CD4-positive, alpha-beta T cell treated with Interleukin-21 for 1 hour (primary cell): ENCODE measurements at regions not wholly inside any gene's neighbourhood (a gene's known extent, or its start where the extent isn't known, plus 50 kb on each side); places are given as distances from the start of the nearest gene placed in this dataset.
"Not testable (repeated sequence)": the region's sequence is repeated elsewhere in the genome, so short reads cannot be mapped to it uniquely, and the experiment has no call there.

Experiments used
- DNase-seq: peaks from one replicate; pipeline ENCODE4 v3.0.0-alpha.2; 2020

DNA sequence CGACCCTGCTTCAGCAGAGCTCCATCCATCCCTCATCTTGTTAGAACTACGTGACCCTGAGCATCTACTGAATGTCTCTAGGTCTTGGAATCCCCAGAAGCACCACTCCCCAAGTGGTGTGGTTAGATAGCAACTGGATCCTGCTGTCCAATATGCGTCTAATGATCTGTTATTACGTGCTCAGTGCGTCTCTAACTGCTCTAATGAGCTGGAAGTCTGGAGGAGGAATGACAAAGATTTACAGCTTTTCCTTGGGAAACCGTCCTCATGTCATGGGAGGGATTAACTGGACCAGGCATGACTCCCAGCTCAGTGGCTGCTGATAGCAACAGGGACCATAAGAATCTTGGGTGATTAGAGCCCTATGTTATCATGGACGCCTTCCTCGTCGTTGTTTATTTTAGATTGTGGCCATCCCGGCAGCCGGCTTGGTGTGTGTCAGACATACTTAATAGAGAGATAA lies 150.9 kb downstream of the HS3ST3B1 start:
- no peak for DNase-seq

DNA sequence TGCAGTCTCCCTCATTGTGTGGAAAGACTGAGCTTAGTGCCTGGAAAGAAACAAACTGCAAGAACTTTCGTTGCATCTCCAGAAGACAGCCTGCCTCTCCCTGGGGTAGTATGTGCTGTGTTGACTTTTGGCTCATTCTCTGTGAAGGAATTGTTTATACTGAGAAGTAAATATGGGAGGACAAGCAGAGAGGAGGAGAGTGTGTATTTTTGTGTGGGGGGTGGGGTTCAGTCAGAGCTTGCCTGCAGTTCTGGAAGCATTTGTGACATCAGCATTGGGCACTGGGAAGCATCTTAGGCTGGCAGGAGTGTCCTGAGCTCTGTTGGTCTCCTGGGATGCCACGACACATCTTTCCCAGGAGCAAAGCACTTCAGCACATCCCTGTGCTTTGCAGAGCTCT lies 147.9 kb downstream of the HS3ST3B1 start:
- no peak for DNase-seq

DNA sequence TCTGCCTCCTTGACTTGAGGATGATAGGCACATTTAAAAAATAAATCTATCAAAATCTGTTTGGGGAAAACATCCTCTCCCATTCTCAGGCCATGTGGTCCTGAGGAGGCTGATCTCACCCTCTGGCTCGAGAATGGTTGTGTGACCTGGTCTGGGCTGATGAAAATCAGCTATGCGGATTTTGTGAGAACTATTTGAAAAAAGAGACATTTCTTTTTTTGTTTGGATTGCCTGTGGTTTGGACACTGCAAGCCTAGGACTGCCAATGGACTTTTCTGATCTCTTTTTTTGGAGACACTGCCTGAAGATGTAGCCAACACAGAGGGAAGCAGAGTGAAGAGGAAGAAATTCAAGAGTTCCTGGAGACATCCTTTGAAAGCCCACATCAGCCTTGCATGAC lies 145.9 kb downstream of the HS3ST3B1 start:
- no peak for DNase-seq

DNA sequence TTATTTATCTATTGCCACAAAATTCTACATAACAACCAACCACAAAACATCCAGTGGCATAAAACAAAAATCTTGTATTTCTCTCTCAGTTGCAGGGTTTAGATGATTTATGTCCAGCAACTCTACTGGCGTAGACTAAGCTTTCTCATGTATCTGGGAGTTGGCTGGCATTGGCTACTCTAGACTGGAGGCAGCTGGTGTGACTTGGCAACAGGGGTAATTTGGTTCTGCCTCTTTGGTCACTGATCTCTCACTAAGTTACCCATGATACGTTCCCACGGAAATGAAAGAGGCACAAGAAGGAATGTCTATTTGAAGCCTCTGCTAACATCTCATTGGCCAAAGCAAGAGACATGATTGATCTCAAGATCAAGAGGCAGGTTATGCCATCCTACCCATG lies 144.0 kb downstream of the HS3ST3B1 start:
- DNase-seq: no peak

DNA sequence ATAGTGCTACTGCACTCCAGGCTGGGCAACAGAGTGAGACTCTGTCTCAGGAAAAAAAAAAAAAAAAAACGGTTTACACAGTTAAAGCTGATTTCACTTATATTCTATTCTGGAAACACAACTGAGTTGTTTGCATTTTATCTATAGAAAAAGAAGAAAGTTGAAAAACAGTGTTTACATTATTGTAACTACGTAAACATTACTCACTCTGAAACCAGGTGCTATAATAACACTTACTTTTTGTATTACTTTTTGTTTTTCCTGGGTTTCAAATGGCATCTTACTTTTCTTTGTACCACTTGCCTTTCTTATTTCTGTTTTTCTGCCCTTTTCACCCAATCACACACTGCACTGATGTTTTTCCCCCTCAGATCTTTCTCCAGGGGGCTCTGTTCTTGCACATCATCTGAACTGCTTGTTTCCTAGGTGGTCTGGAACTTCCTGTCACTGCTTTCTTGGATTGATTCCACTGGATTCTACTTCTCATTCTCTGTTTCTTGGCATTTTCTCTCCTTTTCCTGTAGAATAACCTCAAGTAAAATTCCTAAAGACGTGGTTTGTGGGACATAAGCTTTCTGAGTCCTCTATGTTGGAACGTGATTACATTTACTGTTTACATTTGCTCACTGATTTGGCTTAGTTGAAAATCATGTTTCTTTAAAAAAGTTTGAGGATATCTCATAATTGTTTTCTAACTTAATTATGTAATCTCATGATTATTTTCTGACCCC lies 142.1 kb downstream of the HS3ST3B1 start:
- no peak for DNase-seq

GRCh38 chr17:14437176-14437575 lies 136.3 kb downstream of the HS3ST3B1 start:
- no peak for DNase-seq

GRCh38 chr17:14436266-14436665 lies 135.4 kb downstream of the HS3ST3B1 start:
- DNase-seq: no peak

GRCh38 chr17:14434506-14434905 lies 133.6 kb downstream of the HS3ST3B1 start:
- no peak for DNase-seq

DNA sequence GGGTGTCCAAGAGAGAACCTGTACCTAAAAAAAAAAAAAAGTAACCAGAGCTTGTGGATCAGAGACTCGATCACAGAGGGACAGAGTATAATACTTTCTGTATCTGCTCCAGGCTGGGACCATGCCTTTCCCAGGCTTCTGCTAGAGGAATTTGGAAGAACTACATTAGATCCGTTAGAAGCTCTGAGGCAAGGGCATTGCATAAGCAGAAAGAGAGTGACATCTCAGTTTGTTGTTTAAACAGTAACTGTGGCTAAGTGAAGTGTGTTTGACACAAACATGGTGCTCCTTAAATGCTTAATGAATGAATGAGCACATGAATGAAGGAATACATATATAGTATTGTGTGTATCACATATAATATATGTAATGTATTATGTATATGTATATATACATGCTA lies 131.2 kb downstream of the HS3ST3B1 start:
- DNase-seq: no peak

- DNase-seq: no peak
These were observed 128.2 kb downstream of the HS3ST3B1 start for GRCh38 chr17:14429084-14429483.

DNA sequence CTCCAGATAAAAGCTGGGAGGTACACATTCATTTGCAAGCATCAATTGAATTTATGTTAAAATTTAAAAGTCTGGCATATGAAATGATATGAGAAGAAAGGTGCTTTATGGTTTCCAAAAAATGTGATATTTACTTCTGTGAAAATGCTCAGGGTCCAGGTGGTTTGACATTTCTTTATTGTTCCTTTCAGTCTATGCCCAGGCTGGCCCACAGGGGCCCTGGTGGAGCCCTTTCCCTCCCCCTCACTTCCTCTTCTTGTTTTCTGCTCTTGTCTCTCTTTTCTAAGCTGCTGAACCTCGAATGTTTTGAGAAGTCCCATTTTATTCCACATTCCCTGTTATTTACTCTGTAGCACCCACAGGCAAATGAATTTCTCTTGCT lies 127.8 kb downstream of the HS3ST3B1 start:
- DNase-seq: peak; percentile 35

DNA sequence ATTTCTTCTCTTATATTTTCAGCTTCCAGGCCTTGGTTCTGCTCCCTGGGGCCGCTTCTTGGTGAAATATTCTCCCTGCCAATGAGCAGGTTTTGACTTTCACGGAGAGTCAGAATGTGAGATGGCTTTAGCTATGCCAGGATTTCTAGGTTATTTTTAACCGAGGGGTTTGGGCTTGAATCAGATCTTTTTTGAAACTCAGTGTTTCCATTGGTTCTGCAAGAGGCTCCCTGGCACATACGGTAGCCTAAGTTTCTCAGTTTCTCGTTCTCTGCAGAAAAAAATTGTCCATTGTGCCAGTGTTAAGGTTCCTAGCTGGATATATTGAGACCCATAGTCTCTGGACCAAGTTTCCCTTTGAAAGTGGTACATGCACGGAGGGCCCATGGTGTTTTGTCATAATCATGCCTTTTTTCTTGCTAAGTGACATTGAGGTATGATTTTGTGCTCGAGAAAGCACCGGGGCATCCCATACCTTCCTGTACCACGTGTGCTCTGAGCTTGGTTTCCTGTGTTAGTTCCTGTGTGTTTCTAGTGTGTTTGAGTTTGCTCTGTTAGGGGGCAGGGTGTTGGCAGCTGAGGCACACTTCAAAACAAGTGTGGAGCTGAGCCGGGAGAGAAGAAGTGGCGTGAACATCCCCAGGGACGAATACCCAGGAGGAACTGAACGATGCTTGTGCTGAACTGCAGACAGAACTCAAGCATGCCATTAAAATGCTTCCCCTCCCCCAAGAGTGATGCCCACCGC lies 127.2 kb downstream of the HS3ST3B1 start:
- DNase-seq: peak; percentile 70

DNA sequence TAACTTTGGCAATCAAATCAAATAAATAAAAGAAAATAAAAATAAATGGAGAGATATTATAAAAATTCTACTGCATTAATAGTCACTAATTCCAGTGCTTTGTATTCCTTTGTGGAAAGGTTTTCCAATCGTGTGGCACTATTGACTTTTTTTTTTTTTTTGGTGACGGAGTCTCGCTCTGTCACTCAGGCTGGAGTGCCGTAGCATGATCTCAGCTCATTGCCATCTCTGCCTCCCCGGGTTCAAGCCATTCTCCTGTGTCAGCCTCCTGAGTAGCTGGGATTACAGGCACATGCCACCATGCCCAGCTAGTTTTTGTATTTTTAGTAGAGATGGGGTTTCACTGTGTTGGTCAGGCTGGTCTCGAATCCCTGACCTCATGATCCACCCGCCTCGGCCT lies 122.3 kb downstream of the HS3ST3B1 start:
- not testable (repeated sequence) for DNase-seq

- DNase-seq: no peak
These were observed 116.5 kb downstream of the HS3ST3B1 start for GRCh38 chr17:14417336-14417735.

GRCh38 chr17:14409292-14409691 lies 108.4 kb downstream of the HS3ST3B1 start:
- no peak for DNase-seq

DNA sequence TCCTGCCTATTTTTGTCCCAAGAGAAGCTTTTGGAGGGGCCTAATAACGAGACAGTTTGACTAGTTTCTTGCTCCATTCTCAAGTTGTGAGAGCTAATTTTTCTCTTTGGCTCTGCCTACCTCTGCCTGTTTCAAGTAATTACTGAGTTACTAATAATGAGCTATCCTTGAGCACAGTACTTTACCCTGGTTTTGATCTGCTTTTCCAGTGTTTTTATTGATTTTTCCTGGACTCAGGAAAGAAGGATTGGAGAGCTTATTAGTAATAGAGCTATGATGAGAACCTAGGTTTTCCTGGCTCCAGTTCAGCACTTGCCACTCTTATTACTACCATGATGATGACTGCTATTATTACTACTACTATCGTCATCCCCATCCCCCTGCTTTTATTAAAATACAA lies 106.7 kb downstream of the HS3ST3B1 start:
- DNase-seq: no peak

DNA sequence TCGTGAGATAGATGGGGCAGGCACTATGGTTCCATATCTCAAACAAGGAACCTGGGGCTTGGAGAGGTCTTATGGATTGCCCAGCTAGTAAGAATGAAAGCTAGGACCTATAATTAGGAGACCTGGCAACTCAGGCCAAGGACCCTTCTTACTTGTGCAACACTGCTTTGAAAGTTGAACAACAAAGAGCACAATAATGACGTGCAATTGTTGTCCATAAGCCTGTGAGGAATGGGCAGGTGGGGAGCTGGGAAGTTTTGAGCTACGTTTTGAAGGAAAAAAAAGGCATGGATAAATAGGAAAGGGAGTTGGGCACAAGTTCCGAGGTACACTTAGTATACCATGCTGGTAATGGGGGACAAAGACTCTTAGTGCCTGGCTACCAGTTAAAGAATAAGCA lies 104.3 kb downstream of the HS3ST3B1 start:
- DNase-seq: no peak
